ENCODE measurements at regions not wholly inside any gene's neighbourhood (a gene's known extent, or its start where the extent isn't known, plus 50 kb on each side); places are given as distances from the start of the nearest gene placed in this dataset.

GRCh38 chr10:128898133-128898915 is 568.7 kb upstream of the MGMT start:
- Mint-ChIP-seq H3K27ac (no peak overlapping the region), H3K27me3 (no peaks in the 10 kb centered on the region), H3K4me1 (no peaks in the 10 kb centered on the region), H3K36me3 (ENCODE audit: low read depth) (no peaks in the 10 kb centered on the region), H3K9me3 (no peaks in the 10 kb centered on the region), H3K4me3 (no peak overlapping the region)
- no peak for TF ChIP-seq CTCF (IDR thresholded peaks at IDR 0.05)
- DNase-seq (no peak), ATAC-seq (ENCODE audit: low read depth) (no peak)
- POLR2A ChIA-PET: no interaction called here
- intact Hi-C loops (cut with micrococcal nuclease): no loop called here
- CTCF ChIA-PET: no interaction called here

DNA sequence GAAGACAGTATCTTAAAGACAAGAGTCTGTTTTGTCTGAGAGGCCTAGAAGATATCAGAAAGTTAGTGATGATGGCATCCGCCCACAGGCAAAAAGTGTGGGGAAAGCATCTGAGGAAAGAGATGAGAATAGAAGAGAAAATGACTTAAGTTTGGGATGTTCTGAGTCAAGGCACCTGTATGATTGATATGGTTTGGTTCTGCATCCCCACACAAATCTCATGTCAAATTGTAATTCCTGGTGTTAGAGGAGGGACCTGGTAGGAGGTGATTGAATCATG is 568.2 kb upstream of the MGMT start:
- POLR2A ChIA-PET: no interaction called here
- TF ChIP-seq CTCF (IDR thresholded peaks at IDR 0.05): no peak
- Mint-ChIP-seq H3K27ac (no peak overlapping the region), H3K9me3 (no peaks in the 10 kb centered on the region), H3K36me3 (ENCODE audit: low read depth) (no peaks in the 10 kb centered on the region), H3K27me3 (no peaks in the 10 kb centered on the region), H3K4me3 (no peak overlapping the region), H3K4me1 (no peaks in the 10 kb centered on the region)
- DNase-seq: no peak
- CTCF ChIA-PET: no interaction called here
- intact Hi-C loops (cut with micrococcal nuclease): no loop called here
- ATAC-seq (ENCODE audit: low read depth): no peak

- ChIA-PET POLR2A (no interaction called here), CTCF (no interaction called here)
- peaks cover under 1% of the 10 kb centered on the region for H3K9me3 Mint-ChIP-seq
- no peak overlapping the region for H3K4me3 Mint-ChIP-seq
- DNase-seq (no peak), ATAC-seq (ENCODE audit: low read depth) (no peak)
- H3K36me3 Mint-ChIP-seq (ENCODE audit: low read depth): no peaks in the 10 kb centered on the region
- no peak for TF ChIP-seq CTCF (IDR thresholded peaks at IDR 0.05)
- no peak overlapping the region for H3K27ac Mint-ChIP-seq
- intact Hi-C loops (cut with micrococcal nuclease): no loop called here
- no peaks in the 10 kb centered on the region for H3K27me3 Mint-ChIP-seq
- no peaks in the 10 kb centered on the region for H3K4me1 Mint-ChIP-seq
Measured at GRCh38 chr10:128900456-128900855, 566.6 kb upstream of the MGMT start.

DNA sequence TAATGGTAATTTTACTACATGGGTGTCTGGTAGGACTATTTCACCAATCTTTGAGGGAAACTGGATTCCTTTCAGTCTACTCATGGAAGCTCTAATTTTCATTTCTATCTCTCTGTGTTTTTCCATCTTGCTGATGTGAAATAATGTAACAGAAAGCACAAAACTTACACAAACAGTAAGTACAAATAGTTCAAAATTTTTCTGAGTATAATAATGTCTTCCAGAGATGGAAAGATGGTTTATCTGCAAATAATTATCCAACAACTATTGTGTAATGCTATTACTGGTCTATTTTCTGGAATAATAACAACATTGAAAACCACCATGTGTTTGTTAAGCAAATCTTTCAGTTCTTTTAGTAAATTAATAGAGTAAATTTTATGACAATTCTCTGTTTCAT is 565.8 kb upstream of the MGMT start:
- intact Hi-C loops (cut with micrococcal nuclease): no loop called here
- no peak overlapping the region for H3K4me3 Mint-ChIP-seq
- H3K9me3 Mint-ChIP-seq: peaks cover 3% of the 10 kb centered on the region
- no peak for TF ChIP-seq CTCF (IDR thresholded peaks at IDR 0.05)
- H3K4me1 Mint-ChIP-seq: no peaks in the 10 kb centered on the region
- CTCF ChIA-PET: no interaction called here
- DNase-seq: no peak
- ATAC-seq (ENCODE audit: low read depth): no peak
- no peaks in the 10 kb centered on the region for H3K27me3 Mint-ChIP-seq
- no peak overlapping the region for H3K27ac Mint-ChIP-seq
- POLR2A ChIA-PET: no interaction called here
- no peaks in the 10 kb centered on the region for H3K36me3 Mint-ChIP-seq (ENCODE audit: low read depth)

- no peak for ATAC-seq (ENCODE audit: low read depth)
- Mint-ChIP-seq H3K4me3 (no peak overlapping the region), H3K9me3 (peaks cover 3% of the 10 kb centered on the region), H3K36me3 (ENCODE audit: low read depth) (no peaks in the 10 kb centered on the region), H3K4me1 (no peaks in the 10 kb centered on the region), H3K27me3 (no peaks in the 10 kb centered on the region), H3K27ac (no peak overlapping the region)
- POLR2A ChIA-PET: no interaction called here
- no peak for DNase-seq
- CTCF ChIA-PET: no interaction called here
- TF ChIP-seq CTCF (IDR thresholded peaks at IDR 0.05): no peak
- intact Hi-C loops (cut with micrococcal nuclease): no loop called here
Measured at GRCh38 chr10:128902031-128902710, 564.9 kb upstream of the MGMT start.
